M059J (cell line): ENCODE measurements at regions not wholly inside any gene's neighbourhood (a gene's known extent, or its start where the extent isn't known, plus 50 kb on each side); places are given as distances from the start of the nearest gene placed in this dataset.
A peak's percentile ranks its signal among the peaks of the same experiment; 100 is the strongest.
"Not testable (repeated sequence)": the region's sequence is repeated elsewhere in the genome, so short reads cannot be mapped to it uniquely, and the experiment has no call there.

ENCODE experiments used
- DNase-seq: peaks from one replicate; pipeline ENCODE4 v3.0.0-alpha.2; 2012; ENCODE audit warnings: low read depth

DNA sequence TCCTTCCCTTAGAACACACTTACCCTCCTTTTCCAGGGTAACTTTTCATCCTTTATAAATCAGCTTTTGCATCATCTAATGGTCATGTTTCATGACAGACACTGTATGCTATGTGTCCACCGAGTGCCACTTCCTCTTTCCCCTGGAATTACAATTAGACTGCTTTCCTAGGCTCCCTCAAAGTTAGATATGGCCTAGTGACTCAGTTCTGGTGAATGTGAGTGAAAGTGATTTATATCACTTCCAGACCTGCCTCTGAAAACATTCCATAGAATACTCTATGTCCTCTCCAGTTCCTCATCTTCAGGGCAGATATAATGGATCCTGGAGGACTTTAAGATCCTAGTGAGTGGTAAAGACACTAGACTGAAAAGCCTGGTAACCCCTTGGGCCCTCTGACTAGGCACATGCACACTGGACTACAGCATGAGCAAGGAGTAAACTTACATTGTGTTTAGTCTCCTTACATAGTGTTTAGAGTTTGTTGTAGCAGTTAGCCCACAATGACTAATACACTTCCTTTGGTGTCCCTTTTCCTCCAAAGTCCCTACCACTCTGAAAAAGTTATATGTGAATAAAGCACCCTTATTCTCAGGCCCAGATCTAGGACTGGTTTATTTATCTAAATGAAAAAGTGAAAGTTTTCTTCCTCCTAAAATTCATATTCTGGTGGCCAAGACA is 59.3 kb downstream of the GPR88 start:
- DNase-seq, result peak; percentile 93

GRCh38 chr1:100597784-100598183 is 59.8 kb downstream of the GPR88 start:
- DNase-seq, result no peak

DNA sequence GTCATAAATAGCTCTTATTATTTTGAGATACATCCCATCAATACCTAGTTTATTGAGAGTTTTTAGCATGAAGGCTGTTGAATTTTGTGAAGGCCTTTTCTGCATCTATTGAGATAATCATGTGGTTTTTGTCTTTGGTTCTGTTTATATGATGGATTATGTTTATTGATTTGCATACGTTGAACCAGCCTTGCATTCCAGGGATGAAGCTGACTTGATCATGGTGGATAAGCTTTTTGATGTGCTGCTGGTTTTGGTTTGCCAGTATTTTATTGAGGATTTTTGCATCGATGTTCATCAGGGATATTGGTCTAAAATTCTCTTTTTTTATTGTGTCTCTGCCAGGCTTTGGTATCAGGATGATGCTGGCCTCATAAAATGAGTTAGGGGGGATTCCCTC is 62.4 kb downstream of the GPR88 start:
- DNase-seq, result not testable (repeated sequence)

DNA sequence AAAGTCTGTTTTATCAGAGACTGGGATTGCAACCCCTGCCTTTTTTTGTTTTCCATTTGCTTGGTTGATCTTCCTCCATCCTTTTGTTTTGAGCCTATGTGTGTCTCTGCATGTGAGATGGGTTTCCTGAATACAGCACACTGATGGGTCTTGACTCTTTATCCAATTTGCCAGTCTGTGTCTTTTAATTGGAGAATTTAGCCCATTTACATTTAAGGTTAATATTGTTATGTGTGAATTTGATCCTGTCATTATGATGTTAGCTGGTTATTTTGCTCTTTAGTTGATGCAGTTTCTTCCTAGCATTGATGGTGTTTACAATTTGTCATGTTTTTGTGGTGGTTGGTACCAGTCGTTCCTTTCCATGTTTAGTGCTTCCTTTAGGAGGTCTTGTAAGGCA is 64.1 kb downstream of the GPR88 start:
- DNase-seq, result not testable (repeated sequence)

GRCh38 chr1:100604372-100604771 is 66.4 kb downstream of the GPR88 start:
- no peak for DNase-seq

DNA sequence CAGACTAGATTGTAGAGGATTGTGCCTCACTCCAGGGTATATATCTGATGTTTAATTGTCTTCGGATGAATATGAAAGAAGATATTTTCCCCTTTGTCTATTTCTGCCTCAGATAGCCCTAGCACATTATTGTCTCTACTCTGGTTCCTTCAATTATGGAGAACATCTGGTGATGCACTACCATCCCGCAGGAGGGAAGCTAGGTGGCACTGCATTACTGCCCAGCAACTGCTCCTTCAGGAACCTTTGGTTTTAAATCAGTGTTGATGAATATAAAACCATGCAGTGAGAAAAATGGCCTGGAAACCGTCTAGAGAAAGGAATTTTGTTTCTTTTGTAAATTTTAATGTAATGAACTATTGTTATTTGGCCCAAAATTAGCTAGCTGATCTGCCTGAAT is 68.5 kb downstream of the GPR88 start:
- DNase-seq, result peak; percentile 70

GRCh38 chr1:100607628-100608240 is 69.8 kb downstream of the GPR88 start:
- no peak for DNase-seq

DNA sequence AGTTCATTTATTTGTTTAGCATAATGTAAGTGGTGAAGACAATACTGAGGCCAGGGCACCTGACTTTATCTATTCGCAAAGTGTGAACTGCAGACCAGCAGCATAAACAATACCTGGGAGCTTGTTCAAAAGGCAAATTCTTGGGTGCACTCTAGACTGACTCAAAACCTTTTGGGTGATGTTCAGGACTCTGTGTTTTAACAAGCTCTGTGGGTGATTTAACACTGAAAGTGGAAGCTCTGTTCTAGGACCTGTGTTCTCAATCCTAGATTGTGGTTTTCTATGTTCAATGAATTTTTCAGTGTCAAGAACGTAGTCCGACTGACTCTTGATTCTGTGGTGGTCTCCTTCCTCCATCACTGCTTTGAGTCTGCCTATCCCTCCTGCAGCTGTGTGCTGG is 71.9 kb downstream of the GPR88 start:
- DNase-seq, result no peak

- no peak for DNase-seq
These were observed 73.1 kb downstream of the GPR88 start for GRCh38 chr1:100611086-100611485.

GRCh38 chr1:100612540-100612939 is 74.6 kb downstream of the GPR88 start:
- DNase-seq, result no peak

DNA sequence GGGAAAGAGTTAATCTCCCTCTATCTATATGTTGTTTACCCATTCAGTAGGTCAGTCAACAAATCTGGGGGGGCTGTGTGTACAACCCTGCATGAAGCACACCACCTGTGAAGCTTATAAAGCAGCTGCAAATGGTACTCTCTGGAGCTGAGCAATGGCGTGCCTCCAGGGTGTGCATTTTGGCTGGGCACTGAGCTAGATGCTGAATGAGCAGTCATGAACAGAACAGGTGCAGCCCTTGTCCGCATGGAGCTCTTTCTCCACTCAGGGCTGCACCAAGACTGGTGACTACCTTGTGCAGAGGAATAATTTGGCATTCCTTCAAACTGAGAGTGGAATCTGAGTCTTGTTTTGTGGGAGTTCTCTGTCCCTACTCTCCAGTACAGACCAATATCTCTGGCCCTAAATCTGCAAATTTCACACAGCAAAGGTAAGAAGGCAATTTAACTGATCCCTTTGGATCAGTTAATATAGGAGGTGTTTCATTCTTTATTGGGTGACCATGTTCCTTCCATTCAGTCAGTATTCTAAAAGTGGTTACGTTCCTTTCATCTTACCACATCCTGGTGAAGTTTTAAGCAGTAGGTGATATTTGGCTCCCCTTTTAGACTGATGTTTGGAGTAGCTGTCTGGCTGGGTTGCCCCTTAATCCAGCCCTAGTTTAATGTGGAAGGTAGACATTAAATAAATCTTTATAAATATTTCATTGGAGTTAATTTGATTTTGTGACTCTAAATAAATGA is 76.0 kb downstream of the GPR88 start:
- DNase-seq, result no peak

DNA sequence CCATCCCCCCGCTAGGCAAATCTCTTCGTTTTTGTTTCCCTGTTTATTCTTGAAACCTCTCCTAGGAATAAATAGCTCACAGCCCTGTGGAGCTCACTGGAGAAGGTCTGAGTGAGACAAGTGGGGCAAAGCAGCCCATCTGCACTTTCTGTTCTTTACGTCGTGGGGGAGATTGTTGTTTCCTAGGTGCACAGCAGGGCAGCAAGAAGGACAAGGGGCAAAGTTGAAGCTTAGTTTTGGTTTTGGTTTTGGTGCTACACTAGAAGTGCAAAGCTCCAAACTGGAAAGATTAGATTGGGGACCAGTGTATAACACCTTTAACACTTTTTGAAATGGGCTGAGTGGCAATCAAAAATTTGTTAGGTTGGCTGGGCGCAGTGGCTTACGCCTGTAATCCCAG is 76.6 kb downstream of the GPR88 start:
- DNase-seq, result no peak

DNA sequence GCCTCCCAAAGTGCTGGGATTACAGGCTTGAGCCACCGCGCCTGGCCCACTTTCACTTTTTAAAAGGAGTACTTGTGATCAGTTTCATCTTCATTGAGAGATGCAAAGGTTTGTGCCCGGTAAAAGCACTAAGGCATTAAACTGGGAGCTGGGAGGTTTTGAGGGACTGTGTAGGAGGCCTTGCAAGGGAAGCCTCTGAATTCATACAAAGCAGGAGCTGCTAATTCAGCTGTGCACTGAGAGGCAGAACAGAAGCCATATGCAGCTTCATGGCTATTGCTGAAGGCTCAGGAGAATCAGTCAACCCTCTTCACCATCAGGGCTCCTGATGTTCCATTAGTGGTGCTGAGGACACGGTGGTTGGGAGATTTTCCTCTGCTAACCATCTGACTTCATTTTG is 77.7 kb downstream of the GPR88 start:
- no peak for DNase-seq

DNA sequence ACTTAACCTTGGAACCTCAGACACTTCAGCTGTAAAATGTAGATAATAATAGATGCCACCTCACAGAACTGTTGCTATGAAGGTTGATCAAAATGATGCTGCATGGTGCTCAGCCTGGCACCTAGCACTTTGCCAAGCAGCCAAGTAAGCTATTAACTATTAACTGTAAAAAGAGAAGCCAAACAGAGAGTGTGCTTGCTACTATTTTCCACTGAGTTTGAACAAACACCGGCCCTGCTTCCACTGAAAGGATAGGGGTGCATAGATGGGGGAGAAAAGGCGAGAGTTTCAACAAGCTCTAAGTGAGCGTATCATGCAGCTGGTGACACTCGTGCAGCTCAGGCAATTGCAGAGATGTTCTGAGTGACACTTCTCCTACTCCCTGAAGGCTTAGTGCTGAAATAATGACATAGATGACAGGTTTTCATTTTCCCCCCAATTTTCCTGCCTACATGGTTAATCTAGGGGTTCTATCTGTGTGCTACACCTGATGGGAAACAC is 78.2 kb downstream of the GPR88 start:
- DNase-seq, result no peak

DNA sequence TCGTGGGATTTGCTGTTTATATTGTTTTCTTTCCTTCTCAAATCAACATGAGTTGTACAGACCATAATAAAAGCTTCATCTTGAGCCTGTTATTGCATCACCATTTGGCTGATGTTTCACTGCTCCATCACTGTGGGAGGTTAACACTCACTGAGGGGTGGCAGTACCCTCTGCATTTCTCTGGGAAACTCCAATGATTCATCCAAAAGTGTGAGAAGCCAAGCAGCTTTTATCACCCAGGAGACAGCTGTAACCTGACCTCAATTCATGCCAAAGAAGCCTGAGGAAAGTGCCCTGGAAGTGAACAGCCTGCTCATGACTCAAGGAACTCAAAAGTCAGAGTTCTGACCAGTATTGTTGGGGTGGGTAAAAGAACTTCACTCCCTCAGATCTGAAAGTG is 84.1 kb downstream of the GPR88 start:
- DNase-seq, result peak; percentile 100

DNA sequence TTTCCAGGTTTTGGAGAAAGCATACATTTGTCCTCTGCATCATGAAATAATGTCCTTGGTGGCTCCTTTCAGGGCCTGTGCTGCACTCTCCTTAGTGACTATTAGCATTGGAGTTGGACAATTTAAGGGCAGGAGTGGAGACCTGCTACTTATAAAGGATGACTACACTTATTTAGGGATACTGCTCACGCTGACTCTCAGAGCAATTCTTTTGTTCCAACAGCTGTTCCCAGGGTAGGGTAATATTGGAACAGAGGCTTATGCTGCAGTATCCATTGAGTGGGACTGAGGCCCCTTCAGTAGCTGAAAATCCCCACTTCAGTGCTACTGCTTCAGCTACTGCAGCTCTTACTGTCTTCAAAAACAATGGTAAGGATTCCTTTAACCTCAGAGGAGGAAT is 84.6 kb downstream of the GPR88 start:
- DNase-seq, result no peak

DNA sequence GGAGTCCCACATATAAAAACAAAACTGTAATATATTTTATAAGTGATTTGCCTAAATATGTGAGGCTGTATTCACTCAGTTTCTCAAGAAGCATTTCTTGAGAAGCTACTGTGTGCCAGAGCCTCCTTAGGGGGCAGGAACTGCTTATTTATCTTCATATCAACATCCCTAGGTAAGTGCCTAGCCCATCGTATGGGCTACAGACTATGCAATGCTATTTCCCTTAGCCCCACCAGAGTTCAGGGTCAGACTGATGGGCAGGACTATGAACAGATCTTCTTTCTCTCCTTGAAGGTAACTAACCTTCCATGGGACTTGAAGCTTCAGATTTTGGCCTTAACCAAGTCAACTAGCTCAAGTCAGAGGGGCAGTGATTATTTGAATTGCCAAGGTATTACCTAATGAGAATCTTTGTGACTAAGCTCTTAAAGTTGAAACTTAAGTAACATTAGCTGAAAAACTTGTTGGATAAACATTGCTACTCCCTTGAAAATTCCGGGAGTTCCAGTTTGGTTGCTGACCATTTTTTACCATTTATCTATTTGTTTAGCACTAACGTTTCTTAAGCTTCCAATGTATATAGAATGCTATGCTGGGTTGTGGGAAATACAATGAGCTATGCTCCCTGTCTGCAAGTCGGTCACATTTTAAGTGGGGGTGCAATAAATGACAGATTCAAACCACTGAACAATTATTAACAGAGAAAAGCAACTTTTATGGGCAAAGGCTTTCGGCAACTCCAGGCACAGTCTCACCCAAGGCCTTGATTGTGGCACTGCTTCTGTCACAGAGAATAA is 85.2 kb downstream of the GPR88 start:
- DNase-seq, result peak; percentile 65

- no peak for DNase-seq
These were observed 87.1 kb downstream of the GPR88 start for GRCh38 chr1:100624886-100625610.

DNA sequence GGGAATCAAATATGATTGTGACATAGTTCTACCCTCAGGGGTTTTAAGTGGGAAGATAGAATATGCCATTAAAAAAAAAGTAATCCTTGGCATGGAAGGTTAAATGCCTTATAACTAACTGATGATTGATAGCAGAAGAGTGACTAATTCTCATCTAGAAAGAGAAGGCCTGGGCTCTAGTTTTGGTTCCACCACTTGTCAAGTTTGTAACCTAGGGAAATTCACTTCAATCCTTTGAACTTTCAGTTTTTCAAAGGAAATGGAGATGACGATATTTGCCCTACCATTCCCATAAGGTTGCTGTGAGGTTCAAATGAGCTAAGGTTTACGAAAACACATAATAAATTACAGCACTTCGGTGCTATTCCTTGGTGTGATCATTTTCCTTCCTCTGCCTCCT is 88.5 kb downstream of the GPR88 start:
- DNase-seq, result peak; percentile 64

GRCh38 chr1:100627054-100627716 is 89.2 kb downstream of the GPR88 start:
- DNase-seq, result peak; percentile 78

DNA sequence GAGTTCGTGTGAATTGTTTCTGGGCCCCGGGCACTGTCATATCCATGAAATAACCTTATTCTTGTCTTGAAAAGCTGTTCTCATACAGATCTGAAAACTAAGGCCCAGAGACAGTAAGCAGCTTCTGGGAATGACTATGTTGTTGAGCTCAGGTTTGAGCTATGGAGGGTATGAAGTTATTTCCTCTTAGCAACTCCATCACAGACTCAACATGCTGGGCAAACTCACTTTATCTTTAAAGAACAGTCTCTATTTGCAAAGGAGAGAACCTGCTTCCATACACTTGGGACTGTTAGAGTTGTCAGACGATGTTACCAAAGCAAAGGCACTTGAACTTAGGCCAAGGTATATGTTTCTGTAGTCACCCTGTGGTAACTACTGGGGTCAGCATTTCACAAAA is 90.0 kb downstream of the GPR88 start:
- no peak for DNase-seq
